ENCODE measurements at regions not wholly inside any gene's neighbourhood (a gene's known extent, or its start where the extent isn't known, plus 50 kb on each side); places are given as distances from the start of the nearest gene placed in this dataset.

DNA sequence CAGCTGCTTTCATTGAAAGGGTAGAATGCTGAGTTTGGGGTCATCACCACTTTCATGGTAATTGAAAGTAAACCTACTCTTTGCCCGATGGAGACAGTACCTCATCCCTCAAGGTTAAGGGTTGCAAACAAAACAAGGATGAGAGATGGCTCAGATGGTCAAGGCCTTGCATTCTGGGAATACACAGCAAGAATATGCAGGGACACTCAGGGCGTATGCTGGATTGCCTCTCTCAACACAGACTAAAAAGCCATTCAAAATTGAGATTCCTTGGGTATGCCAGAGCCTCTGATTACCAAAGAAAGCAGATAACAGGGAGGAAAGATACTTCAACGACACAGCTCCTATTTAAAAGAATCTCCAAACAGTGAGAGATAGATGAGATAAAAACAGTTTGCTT is 310.4 kb downstream of the ARAP2 start:
- H3K36me3 ChIP-seq = no peaks in the 10 kb centered on the region
- H3K27ac ChIP-seq = no peak overlapping the region
- H3K4me1 ChIP-seq (ENCODE audit: low read depth) = no peaks in the 10 kb centered on the region
- TF ChIP-seq, protein P1, sequence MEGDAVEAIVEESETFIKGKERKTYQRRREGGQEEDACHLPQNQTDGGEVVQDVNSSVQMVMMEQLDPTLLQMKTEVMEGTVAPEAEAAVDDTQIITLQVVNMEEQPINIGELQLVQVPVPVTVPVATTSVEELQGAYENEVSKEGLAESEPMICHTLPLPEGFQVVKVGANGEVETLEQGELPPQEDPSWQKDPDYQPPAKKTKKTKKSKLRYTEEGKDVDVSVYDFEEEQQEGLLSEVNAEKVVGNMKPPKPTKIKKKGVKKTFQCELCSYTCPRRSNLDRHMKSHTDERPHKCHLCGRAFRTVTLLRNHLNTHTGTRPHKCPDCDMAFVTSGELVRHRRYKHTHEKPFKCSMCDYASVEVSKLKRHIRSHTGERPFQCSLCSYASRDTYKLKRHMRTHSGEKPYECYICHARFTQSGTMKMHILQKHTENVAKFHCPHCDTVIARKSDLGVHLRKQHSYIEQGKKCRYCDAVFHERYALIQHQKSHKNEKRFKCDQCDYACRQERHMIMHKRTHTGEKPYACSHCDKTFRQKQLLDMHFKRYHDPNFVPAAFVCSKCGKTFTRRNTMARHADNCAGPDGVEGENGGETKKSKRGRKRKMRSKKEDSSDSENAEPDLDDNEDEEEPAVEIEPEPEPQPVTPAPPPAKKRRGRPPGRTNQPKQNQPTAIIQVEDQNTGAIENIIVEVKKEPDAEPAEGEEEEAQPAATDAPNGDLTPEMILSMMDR (IDR thresholded peaks at IDR 0.05; ENCODE audit: low read depth, low read length) = no peak
- no peaks in the 10 kb centered on the region for H3K27me3 ChIP-seq
- H3K4me3 ChIP-seq = no peak overlapping the region
- H3K9me3 ChIP-seq (ENCODE audit: low read depth) = no peaks in the 10 kb centered on the region
- no peak for DNase-seq (ENCODE audit: low read depth in 1 of 2, low spot score in 1 of 2)

DNA sequence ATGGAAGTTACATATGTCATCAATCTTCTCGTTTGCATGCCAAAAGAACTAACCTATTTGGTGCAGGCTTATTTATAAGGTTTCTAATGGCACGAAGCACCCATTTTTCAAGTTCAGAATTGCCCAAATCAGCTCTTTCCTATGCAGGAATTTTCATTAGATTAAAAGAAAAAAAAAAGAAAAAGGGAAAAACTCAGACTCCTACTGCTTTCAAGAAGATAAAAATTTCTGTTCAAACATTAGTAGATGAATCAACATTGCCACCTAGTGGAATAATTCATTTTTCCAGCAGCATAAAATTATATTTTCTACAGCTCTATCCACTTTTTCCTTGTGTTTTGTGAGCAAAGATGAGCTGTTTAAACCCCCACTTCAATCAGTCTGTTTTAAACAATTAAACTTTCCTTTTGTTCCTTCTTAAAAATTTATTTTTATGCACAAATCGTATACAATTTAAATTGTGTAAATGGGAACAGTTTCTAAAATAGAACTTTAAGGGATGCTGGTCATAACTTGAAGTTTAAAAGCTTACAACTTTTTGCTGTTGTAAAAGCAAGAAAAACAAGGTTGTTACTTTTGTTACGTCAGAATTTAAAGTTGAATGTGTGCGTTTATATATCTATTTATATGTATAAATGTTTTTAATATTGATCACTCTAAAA is 309.9 kb downstream of the ARAP2 start:
- Histone ChIP-seq H3K4me1 (ENCODE audit: low read depth) (no peaks in the 10 kb centered on the region), H3K27me3 (no peaks in the 10 kb centered on the region), H3K36me3 (no peaks in the 10 kb centered on the region), H3K4me3 (no peak overlapping the region), H3K27ac (no peak overlapping the region), H3K9me3 (ENCODE audit: low read depth) (no peaks in the 10 kb centered on the region)
- peak; percentile 35 to 37 for DNase-seq (ENCODE audit: low read depth in 1 of 2, low spot score in 1 of 2)
- TF ChIP-seq, protein P1 (IDR thresholded peaks at IDR 0.05; ENCODE audit: low read depth, low read length) = peak; percentile 42

DNA sequence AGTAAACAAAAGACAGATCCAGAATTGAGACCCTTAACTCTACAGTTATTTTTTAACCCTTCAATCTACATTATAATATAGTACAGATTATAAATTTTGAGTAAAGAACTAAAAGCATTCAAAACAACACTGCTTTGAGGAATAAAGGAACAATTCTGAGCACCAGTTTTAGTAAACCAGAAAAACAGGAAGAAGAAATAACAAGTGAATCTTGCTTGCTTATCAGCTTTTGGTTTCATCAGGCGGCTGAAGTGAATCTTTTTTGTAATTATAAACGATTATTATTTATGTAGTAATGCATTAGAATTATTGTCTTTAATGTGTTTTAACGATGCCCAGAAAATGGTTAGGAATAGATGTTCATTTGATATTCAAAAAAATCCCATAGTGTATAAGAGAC is 305.4 kb downstream of the ARAP2 start:
- Histone ChIP-seq H3K4me1 (ENCODE audit: low read depth) (no peaks in the 10 kb centered on the region), H3K9me3 (ENCODE audit: low read depth) (no peaks in the 10 kb centered on the region), H3K27ac (no peak overlapping the region), H3K4me3 (no peak overlapping the region), H3K36me3 (no peaks in the 10 kb centered on the region), H3K27me3 (no peaks in the 10 kb centered on the region)
- no peak for DNase-seq (ENCODE audit: low read depth in 1 of 2, low spot score in 1 of 2)
- TF ChIP-seq, protein P1 (IDR thresholded peaks at IDR 0.05; ENCODE audit: low read depth, low read length) = no peak

DNA sequence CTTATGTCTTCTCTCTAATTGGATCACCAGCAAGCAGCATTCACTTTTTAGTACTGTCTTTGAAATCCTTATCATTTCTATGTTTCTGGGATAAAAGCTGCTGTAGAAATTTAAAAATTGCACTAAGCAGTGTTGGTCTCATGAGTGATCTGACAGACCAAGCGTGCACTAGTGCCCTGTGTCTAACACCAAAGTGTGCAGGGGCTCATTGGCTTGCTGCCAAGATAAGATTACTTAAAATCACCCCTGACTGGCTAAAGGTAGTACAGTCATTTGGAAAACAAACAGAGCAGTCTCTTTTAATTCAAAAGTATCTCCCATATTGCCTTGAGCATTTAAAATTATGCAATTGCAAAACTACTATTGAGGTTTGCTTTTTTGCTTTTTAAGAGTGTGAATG is 304.6 kb downstream of the ARAP2 start:
- H3K27ac ChIP-seq = no peak overlapping the region
- H3K4me3 ChIP-seq = no peak overlapping the region
- H3K4me1 ChIP-seq (ENCODE audit: low read depth) = no peaks in the 10 kb centered on the region
- TF ChIP-seq, protein P1 (IDR thresholded peaks at IDR 0.05; ENCODE audit: low read depth, low read length) = no peak
- H3K9me3 ChIP-seq (ENCODE audit: low read depth) = no peaks in the 10 kb centered on the region
- no peaks in the 10 kb centered on the region for H3K36me3 ChIP-seq
- peak in 1 of 2 donors; percentile 68 for DNase-seq (ENCODE audit: low read depth in 1 of 2, low spot score in 1 of 2)
- H3K27me3 ChIP-seq = no peaks in the 10 kb centered on the region

DNA sequence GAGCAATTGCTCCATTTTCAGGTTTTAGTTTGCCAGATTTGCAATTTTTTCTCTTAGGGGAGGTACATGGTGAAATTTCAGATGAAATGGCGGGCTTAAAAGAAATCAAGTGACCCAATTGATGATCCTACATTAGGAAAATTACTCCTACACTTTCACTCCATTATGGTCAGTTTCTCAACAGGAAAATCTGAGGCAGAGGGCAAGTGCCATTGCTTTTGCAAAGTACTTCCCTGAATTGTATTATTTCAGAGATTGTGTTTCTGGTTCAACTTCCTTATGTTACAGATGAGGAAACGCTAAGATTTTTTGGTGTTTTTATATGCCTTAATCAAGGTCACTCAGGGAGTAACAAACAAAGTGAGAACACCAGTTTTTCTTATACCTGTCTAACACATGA is 302.2 kb downstream of the ARAP2 start:
- no peak for DNase-seq (ENCODE audit: low read depth in 1 of 2, low spot score in 1 of 2)
- Histone ChIP-seq H3K9me3 (ENCODE audit: low read depth) (no peaks in the 10 kb centered on the region), H3K4me1 (ENCODE audit: low read depth) (no peaks in the 10 kb centered on the region), H3K27me3 (no peaks in the 10 kb centered on the region), H3K36me3 (no peaks in the 10 kb centered on the region), H3K4me3 (no peak overlapping the region), H3K27ac (no peak overlapping the region)
- TF ChIP-seq, protein P1 (IDR thresholded peaks at IDR 0.05; ENCODE audit: low read depth, low read length) = no peak
